ENCODE measurements at regions not wholly inside any gene's neighbourhood (a gene's known extent, or its start where the extent isn't known, plus 50 kb on each side); places are given as distances from the start of the nearest gene placed in this dataset.
A peak's percentile ranks its signal among the peaks of the same experiment; 100 is the strongest.

DNA sequence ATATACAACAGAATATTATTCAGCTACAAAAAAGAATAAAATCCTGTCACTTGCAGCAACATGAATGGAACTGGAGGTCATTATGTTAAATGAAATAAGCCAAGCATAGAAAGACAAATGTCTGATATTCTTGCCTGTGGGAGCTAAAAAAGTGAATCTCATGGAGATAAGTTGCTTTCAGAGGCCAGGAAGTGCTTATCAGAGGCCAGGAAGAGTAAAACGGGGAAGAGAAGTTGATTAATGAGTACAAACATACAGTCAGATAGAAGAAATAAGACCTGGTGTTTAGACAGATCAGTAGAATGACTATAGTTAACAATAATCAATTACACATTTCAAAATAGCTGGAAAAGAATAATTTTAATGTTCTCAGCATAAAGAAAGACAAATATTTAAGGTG lies 54.4 kb upstream of the CPHXL start:
- peaks cover 66% of the 10 kb centered on the region for H3K27me3 Mint-ChIP-seq
- POLR2A ChIA-PET = no interaction called here
- no peak overlapping the region for H3K4me3 Mint-ChIP-seq
- H3K36me3 Mint-ChIP-seq (ENCODE audit: low read depth) = no peaks in the 10 kb centered on the region
- no peaks in the 10 kb centered on the region for H3K4me1 Mint-ChIP-seq
- DNase-seq = no peak
- no peaks in the 10 kb centered on the region for H3K9me3 Mint-ChIP-seq
- CTCF ChIA-PET = no interaction called here
- H3K27ac Mint-ChIP-seq = no peak overlapping the region

DNA sequence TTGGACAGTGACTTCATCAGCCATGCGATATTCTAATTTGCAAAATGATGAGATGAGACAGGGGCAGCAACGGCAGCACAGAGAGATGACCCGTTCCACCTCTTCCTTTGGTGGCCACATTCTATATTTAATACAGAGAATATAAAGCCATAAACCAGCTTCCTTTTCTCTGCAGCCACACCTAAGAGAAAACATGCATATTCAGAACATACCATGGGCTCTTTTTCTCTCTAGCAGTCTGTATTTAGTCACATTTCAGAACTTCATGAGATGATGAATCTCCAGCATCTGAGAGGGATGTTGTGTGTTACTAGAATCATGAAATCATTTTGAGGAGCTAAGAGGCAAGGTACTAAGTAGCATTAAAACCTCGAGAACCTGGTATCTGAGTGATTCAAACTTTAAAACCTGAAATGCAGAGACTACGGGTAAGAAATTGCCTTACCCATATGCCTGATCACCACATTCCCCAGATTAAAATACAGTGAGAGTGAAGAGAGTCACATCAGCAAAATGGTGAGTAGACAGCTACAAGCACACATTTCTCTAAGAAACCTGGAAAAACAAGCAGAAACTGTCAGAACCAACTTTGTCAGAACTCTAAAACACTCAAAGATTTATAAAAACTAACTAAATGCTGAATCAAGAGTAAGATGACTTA lies 55.5 kb upstream of the CPHXL start:
- H3K9me3 Mint-ChIP-seq = no peaks in the 10 kb centered on the region
- no peaks in the 10 kb centered on the region for H3K36me3 Mint-ChIP-seq (ENCODE audit: low read depth)
- no peak overlapping the region for H3K27ac Mint-ChIP-seq
- no peaks in the 10 kb centered on the region for H3K4me1 Mint-ChIP-seq
- H3K4me3 Mint-ChIP-seq = no peak overlapping the region
- ChIA-PET CTCF (no interaction called here), POLR2A (no interaction called here)
- H3K27me3 Mint-ChIP-seq = peaks cover 62% of the 10 kb centered on the region
- DNase-seq = no peak

DNA sequence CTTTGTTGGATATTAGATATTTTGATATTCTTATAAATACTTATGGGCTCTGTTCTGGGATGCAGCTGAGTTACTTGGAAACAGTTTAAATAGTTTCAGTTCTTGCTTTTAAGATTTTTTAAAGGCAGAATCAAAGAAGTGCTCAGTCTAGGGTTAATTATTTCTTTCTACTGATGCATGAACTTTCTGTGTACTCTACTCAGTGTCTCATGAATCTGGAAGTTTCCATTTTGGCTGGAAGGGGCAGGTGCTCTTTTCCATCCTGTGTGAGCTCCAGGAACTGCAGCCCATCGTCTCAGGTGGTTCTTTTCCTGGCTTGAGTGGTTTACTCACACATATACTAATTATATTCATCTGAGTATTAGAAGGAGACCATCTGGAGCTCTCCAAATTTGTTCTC lies 61.1 kb upstream of the CPHXL start:
- DNase-seq = no peak
- CTCF ChIA-PET = no interaction called here
- no peaks in the 10 kb centered on the region for H3K36me3 Mint-ChIP-seq (ENCODE audit: low read depth)
- POLR2A ChIA-PET = no interaction called here
- H3K27me3 Mint-ChIP-seq = peaks cover 24% of the 10 kb centered on the region
- H3K27ac Mint-ChIP-seq = no peak overlapping the region
- H3K9me3 Mint-ChIP-seq = no peaks in the 10 kb centered on the region
- no peak overlapping the region for H3K4me3 Mint-ChIP-seq
- no peaks in the 10 kb centered on the region for H3K4me1 Mint-ChIP-seq

DNA sequence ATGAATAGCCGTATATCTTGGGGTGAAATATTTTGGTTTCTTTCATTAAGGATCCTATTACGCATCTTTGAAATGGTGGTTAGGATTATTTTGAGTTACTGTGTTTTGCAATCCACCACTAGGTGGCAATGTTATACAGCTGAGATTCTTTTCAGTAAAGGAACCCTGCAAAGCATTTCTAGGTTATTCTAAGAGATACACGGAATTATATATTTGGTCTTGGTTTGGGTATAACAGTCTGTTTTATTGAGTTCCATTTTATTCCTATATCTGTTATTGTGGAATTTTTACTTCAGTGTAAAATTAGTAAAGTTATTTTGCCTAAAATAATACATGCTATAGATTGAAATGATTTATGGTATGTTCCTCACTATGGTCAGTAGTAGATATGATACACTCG lies 62.9 kb upstream of the CPHXL start:
- peaks cover 10% of the 10 kb centered on the region for H3K27me3 Mint-ChIP-seq
- POLR2A ChIA-PET = no interaction called here
- DNase-seq = peak; percentile 35

DNA sequence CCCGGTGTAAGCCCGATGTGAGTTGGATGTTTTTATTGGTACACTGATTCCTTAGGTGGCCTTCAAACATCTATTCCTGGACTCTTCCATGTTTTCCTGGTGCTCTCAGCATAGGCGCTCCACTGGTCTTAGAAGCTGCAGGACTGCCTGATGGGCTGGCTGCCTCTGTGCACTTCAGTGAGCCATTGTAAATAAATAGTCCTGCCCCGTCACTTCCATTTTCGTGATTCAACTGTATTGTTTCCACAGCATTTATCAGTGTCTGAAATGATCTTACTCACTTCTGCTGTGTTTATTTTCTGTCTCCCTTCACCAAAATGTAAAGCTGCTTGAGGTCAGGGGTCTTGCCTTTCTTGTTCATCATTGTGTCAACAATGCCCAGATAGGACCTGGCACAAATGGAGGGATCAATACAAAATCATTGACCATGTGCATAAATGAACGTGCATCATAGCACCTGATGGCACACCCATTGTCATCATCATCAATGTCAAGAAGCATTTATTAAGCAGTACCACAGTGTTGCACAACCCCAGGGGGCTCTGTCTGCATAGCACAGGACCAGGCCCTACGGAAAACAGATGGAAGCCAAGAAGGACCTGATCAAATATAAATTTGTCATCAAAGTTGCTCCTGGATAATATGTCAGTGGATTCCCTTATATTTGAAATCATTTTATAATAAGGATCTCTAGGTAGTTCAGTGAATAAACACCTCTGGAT lies 66.6 kb upstream of the CPHXL start:
- ChIA-PET CTCF (no interaction called here), POLR2A (no interaction called here)
- DNase-seq = no peak
- peaks cover 4% of the 10 kb centered on the region for H3K27me3 Mint-ChIP-seq
- no peaks in the 10 kb centered on the region for H3K36me3 Mint-ChIP-seq (ENCODE audit: low read depth)
- H3K9me3 Mint-ChIP-seq = no peaks in the 10 kb centered on the region
- no peak overlapping the region for H3K27ac Mint-ChIP-seq
- H3K4me3 Mint-ChIP-seq = no peak overlapping the region
- H3K4me1 Mint-ChIP-seq = no peaks in the 10 kb centered on the region

More for the DNA sequence above, 62.9 kb upstream of the CPHXL start:
- H3K9me3 Mint-ChIP-seq = no peaks in the 10 kb centered on the region
- CTCF ChIA-PET = no interaction called here
- H3K27ac Mint-ChIP-seq = no peak overlapping the region
- no peaks in the 10 kb centered on the region for H3K4me1 Mint-ChIP-seq
- no peak overlapping the region for H3K4me3 Mint-ChIP-seq
- H3K36me3 Mint-ChIP-seq (ENCODE audit: low read depth) = no peaks in the 10 kb centered on the region

DNA sequence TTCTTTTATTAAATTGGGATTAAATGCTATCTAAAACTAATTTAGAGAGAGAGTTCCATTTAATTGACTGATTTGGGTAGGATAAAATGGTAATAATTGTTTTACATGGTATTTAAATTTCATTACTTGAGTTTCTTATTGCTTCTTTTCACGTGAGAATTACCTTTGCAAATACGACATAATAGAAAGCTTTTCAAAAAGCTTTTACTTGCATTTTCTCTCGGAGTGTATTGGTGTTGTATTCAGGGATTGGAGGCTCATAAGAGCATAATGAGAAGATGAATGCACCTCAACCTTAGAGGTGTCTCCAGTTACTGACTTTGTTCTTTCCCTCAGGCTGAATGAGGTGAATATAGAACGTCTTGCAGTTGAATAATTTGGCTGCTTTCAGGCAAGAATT lies 67.4 kb upstream of the CPHXL start:
- no peaks in the 10 kb centered on the region for H3K36me3 Mint-ChIP-seq (ENCODE audit: low read depth)
- peaks cover 2% of the 10 kb centered on the region for H3K27me3 Mint-ChIP-seq
- POLR2A ChIA-PET = no interaction called here
- H3K4me1 Mint-ChIP-seq = no peaks in the 10 kb centered on the region
- H3K9me3 Mint-ChIP-seq = no peaks in the 10 kb centered on the region
- CTCF ChIA-PET = no interaction called here
- no peak for DNase-seq
- H3K27ac Mint-ChIP-seq = no peak overlapping the region
- H3K4me3 Mint-ChIP-seq = no peak overlapping the region

DNA sequence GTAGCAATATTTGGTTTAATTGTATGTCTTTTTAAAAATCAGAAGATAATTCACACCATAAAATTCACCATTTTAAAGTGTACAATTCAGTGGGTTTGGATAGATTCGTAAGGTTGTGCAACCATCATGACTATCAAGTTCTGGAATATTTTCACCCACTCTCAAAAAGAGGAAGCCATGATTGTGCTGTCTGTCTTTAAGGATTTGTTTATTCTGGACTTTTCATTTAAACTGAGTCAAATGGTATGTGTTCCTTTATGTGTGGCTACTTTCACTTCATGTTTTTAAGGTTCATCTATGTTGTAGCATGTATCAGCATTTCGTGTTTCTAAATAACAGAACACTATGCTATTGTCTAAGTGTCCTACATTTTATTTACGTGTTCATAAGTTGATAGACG lies 68.1 kb upstream of the CPHXL start:
- Mint-ChIP-seq H3K4me1 (no peaks in the 10 kb centered on the region), H3K9me3 (no peaks in the 10 kb centered on the region), H3K27ac (no peak overlapping the region), H3K36me3 (ENCODE audit: low read depth) (no peaks in the 10 kb centered on the region), H3K4me3 (no peak overlapping the region), H3K27me3 (peaks cover 2% of the 10 kb centered on the region)
- POLR2A ChIA-PET = no interaction called here
- CTCF ChIA-PET = no interaction called here
- DNase-seq = no peak

DNA sequence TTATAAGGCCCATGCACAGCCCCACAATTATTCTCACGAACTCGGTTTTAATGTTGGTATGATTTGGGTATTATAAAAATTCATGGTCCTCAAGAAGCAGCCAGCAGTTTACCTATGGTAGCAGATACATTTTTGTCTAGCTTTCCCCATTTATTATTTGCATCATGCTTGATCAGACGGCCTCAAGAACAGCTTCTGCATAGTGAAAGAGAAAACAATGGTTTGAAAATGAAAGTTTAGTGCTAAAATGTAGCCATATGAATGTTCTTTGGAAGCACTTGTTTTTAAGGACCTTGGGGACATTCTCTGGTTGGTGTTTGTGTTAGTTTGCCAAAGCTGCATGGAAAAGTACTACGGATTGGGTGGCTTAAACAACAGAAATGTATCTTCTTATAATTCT lies 72.4 kb upstream of the CPHXL start:
- POLR2A ChIA-PET = no interaction called here
- no peak for DNase-seq
- Mint-ChIP-seq H3K4me3 (no peak overlapping the region), H3K27ac (no peak overlapping the region), H3K9me3 (no peaks in the 10 kb centered on the region), H3K36me3 (ENCODE audit: low read depth) (no peaks in the 10 kb centered on the region), H3K27me3 (peaks cover 4% of the 10 kb centered on the region), H3K4me1 (no peaks in the 10 kb centered on the region)
- CTCF ChIA-PET = no interaction called here

DNA sequence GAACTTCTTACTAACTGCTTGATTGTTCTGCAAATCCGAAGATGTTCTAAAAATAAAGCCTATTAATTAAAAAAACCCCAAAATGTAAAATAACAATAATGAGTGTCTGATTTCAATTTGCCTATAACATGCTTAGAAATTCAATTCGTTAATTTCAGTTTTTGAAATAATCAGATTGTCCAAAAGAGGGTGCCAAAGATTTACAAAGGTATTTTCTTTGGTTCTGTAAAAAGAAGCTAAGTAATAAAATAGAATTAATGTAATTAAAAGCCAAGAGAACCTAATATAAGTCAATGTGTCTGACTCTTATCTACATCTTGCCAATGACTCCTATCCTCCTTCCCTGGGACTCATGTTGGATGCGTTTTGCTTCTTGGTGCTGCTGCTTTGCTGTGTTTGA lies 75.0 kb upstream of the CPHXL start:
- CTCF ChIA-PET = no interaction called here
- Mint-ChIP-seq H3K27me3 (peaks cover 4% of the 10 kb centered on the region), H3K4me3 (no peak overlapping the region), H3K9me3 (no peaks in the 10 kb centered on the region), H3K36me3 (ENCODE audit: low read depth) (no peaks in the 10 kb centered on the region), H3K27ac (no peak overlapping the region), H3K4me1 (no peaks in the 10 kb centered on the region)
- POLR2A ChIA-PET = no interaction called here
- no peak for DNase-seq

DNA sequence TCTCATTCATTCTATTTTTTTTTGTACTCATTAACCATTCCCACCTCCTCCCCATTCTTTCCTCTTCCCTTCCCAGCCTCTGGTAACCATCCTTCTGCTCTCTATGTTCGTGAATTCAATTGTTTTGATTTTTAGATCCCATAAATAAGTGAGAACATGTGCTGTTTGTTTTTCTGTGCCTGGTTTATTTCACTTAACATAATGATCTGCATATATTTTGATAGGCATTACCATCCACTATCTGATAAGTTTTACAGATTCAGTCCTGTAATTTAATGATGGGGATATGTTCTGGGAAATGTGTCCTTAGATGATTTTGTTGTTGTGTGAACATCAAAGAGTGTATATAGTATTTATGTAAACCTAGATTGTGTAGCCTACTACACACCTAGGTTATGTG lies 77.5 kb upstream of the CPHXL start:
- H3K27ac Mint-ChIP-seq = no peak overlapping the region
- no peak for DNase-seq
- H3K27me3 Mint-ChIP-seq = peaks cover 2% of the 10 kb centered on the region
- H3K4me1 Mint-ChIP-seq = no peaks in the 10 kb centered on the region
- H3K36me3 Mint-ChIP-seq (ENCODE audit: low read depth) = no peaks in the 10 kb centered on the region
- H3K4me3 Mint-ChIP-seq = no peak overlapping the region
- H3K9me3 Mint-ChIP-seq = no peaks in the 10 kb centered on the region
- ChIA-PET CTCF (no interaction called here), POLR2A (no interaction called here)

DNA sequence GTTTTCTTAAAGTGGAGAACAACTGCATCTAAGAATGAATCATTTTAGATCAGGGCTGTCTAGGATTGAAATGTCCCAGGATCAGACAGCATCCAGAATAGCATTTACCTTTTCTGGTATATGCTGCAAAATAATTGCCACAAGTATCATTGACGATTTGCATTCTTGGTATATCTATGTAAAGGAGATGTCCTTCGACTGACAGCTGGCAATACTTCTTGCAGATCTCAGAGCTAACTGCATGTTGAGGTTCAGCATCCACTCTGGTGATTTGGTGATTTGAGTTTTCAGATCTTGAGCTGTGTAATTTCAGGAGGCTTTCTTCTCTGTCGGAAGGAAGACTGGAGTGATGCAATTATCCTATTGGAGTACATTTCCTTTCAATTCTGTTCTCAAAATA lies 78.1 kb upstream of the CPHXL start:
- peaks cover 2% of the 10 kb centered on the region for H3K27me3 Mint-ChIP-seq
- H3K36me3 Mint-ChIP-seq (ENCODE audit: low read depth) = no peaks in the 10 kb centered on the region
- POLR2A ChIA-PET = no interaction called here
- H3K9me3 Mint-ChIP-seq = no peaks in the 10 kb centered on the region
- no peak overlapping the region for H3K4me3 Mint-ChIP-seq
- no peaks in the 10 kb centered on the region for H3K4me1 Mint-ChIP-seq
- H3K27ac Mint-ChIP-seq = no peak overlapping the region
- CTCF ChIA-PET = no interaction called here
- no peak for DNase-seq

DNA sequence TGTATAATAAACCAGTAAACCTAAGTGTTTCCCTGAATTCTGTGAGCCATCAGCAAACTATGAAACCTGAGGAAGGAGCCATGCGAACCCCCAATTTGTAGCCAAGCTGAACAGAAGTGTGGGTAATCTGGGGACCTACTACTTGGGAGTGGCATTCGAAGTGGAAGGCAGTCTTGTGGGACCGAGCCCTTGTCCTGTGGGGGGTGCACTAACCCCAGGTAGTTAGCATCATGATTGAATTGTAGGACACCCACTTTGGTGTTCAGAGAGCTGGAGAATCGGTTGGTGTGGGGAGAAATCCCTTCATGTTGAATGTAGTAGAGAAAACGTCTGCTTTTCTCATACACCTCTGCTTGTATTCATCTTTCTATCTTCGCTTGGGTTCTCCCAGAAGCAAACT lies 79.7 kb upstream of the CPHXL start:
- ChIA-PET CTCF (no interaction called here), POLR2A (no interaction called here)
- no peak for DNase-seq
- Mint-ChIP-seq H3K9me3 (no peaks in the 10 kb centered on the region), H3K36me3 (ENCODE audit: low read depth) (no peaks in the 10 kb centered on the region), H3K4me3 (no peak overlapping the region), H3K27me3 (peaks cover 6% of the 10 kb centered on the region), H3K27ac (no peak overlapping the region), H3K4me1 (no peaks in the 10 kb centered on the region)

DNA sequence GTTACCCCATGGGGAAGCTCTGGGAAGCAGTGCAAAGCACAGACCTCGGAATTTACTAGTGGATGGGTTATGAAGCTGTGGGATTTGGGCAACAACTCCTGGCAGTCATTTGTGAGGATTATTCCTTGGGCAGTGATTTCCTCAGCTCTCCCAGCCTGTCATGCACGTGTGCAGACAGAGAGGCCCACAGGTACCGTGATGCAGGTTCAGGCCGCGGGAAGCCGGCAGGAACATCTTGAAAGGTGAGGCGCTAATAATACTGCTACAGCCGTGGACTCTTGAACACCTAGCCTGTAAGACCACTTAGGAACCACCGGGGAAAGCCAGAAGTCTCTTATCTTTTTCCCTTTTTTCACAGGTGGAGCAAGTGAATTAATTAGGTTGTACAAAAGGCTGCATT lies 80.2 kb upstream of the CPHXL start:
- no peak overlapping the region for H3K27ac Mint-ChIP-seq
- CTCF ChIA-PET = no interaction called here

DNA sequence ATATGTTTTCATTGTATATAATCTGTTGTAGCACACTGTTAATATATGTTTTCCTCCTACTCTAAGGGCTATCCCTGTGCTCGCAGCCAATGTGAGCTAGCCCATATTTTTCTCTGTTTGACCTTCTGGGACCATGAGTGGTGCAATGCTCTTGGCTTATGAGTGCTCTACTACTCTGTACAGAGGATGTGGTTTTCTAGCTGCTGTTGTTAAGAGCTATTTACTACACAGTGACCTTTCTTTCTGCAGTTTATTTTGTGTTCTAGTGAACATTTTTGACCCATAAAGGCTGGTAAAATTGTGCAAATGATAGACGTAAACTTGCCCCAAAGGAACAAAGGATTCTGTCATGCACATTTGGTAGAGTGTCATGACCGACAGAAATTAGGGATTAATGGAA lies 84.1 kb upstream of the CPHXL start:
- no peak overlapping the region for H3K27ac Mint-ChIP-seq
- no peak overlapping the region for H3K4me3 Mint-ChIP-seq
- no peaks in the 10 kb centered on the region for H3K36me3 Mint-ChIP-seq (ENCODE audit: low read depth)
- ChIA-PET CTCF (no interaction called here), POLR2A (no interaction called here)
- no peak for DNase-seq
- H3K4me1 Mint-ChIP-seq = no peaks in the 10 kb centered on the region
- H3K27me3 Mint-ChIP-seq = peaks cover 4% of the 10 kb centered on the region
- no peaks in the 10 kb centered on the region for H3K9me3 Mint-ChIP-seq

More for the DNA sequence above, 80.2 kb upstream of the CPHXL start:
- Mint-ChIP-seq H3K4me1 (no peaks in the 10 kb centered on the region), H3K27me3 (peaks cover 5% of the 10 kb centered on the region), H3K36me3 (ENCODE audit: low read depth) (no peaks in the 10 kb centered on the region), H3K9me3 (no peaks in the 10 kb centered on the region), H3K4me3 (no peak overlapping the region)
- no peak for DNase-seq
- POLR2A ChIA-PET = no interaction called here
